Neural crest cell (in vitro differentiated cells): ENCODE measurements at regions not wholly inside any gene's neighbourhood (a gene's known extent, or its start where the extent isn't known, plus 50 kb on each side); places are given as distances from the start of the nearest gene placed in this dataset.

Experiments
- DNase-seq: peaks from one replicate; pipeline ENCODE4 v3.0.0; 2021; ENCODE audit warnings: low read depth, mixed read lengths, low spot score
- H3K27ac Mint-ChIP-seq: one replicate; pipeline ENCODE4 v1.8.0; 2021; ENCODE audit warnings: mild to moderate bottlenecking, mixed read lengths; ENCODE audit not compliant: unreplicated experiment
- H3K27me3 Mint-ChIP-seq: 2 replicates; pipeline ENCODE4 v1.8.0; 2021; ENCODE audit warnings: low read depth, mild to moderate bottlenecking, mixed read lengths
- H3K36me3 Mint-ChIP-seq: 2 replicates; pipeline ENCODE4 v1.8.0; 2021; ENCODE audit warnings: low read depth, mild to moderate bottlenecking, mixed read lengths
- H3K4me1 Mint-ChIP-seq: 2 replicates; pipeline ENCODE4 v1.8.0; 2021; ENCODE audit warnings: mixed read lengths
- H3K4me3 Mint-ChIP-seq: one replicate; pipeline ENCODE4 v1.8.0; 2021; ENCODE audit warnings: mild to moderate bottlenecking, mixed read lengths
- H3K9me3 Mint-ChIP-seq: 2 replicates; pipeline ENCODE4 v1.8.0; 2021; ENCODE audit warnings: mixed read lengths
- TF ChIP-seq, protein P1 (sequence below): fragments of 200-600 bp; sonication (generic); conservative IDR thresholded peaks from 2 replicates; pipeline ENCODE4 v1.5.0; 2021; ENCODE audit warnings: antibody characterized with exemption, mild to moderate bottlenecking

DNA sequence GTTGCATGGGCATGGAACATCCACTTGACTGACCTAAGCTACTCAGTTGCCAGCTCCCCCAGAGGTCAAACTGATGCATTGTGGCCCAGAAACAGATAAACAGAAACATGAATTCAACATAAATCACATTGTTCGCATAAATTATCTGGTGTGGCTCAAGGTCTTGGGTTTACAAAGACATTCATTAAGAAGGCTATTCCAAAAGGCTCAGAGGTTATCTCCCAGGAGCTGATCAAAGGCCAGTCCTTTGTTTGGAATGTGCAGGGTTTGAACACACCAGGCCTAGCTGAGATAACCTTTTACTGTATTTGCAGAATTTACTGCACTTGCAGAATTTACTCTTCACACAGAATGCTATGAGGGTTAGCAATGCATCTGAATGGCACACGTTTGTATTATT is 96.4 kb upstream of the DCD start:
- H3K4me1 Mint-ChIP-seq, result no peaks in the 10 kb centered on the region
- TF ChIP-seq, protein P1, sequence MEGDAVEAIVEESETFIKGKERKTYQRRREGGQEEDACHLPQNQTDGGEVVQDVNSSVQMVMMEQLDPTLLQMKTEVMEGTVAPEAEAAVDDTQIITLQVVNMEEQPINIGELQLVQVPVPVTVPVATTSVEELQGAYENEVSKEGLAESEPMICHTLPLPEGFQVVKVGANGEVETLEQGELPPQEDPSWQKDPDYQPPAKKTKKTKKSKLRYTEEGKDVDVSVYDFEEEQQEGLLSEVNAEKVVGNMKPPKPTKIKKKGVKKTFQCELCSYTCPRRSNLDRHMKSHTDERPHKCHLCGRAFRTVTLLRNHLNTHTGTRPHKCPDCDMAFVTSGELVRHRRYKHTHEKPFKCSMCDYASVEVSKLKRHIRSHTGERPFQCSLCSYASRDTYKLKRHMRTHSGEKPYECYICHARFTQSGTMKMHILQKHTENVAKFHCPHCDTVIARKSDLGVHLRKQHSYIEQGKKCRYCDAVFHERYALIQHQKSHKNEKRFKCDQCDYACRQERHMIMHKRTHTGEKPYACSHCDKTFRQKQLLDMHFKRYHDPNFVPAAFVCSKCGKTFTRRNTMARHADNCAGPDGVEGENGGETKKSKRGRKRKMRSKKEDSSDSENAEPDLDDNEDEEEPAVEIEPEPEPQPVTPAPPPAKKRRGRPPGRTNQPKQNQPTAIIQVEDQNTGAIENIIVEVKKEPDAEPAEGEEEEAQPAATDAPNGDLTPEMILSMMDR, result no peak
- H3K27me3 Mint-ChIP-seq, result peaks cover 22% of the 10 kb centered on the region
- no peak for DNase-seq
- no peaks in the 10 kb centered on the region for H3K36me3 Mint-ChIP-seq
- H3K27ac Mint-ChIP-seq, result no peak overlapping the region
- no peak overlapping the region for H3K4me3 Mint-ChIP-seq
- peaks cover 5% of the 10 kb centered on the region for H3K9me3 Mint-ChIP-seq

DNA sequence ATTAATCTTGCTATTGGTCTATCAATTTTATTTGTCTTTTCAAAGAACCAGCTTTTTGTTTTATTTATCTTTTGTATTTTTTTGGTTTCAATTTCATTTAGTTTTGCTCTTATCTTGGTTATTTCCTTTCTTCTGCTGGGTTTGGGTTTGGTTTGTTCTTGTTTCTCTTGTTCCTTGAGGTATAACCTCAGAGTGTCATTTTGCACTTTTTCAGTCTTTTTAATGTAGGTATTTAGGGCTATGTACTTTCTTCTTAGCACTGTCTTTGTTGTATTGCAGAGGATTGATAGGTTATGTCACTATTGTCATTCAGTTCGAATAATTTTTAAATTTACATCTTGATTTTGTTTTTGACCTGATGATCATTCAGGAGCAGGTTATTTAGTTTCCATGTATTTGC is 92.7 kb upstream of the DCD start:
- peak overlapping the region; percentile 3 for H3K27ac Mint-ChIP-seq
- no peaks in the 10 kb centered on the region for H3K36me3 Mint-ChIP-seq
- DNase-seq, result no peak
- TF ChIP-seq, protein P1, result no peak
- no peak overlapping the region for H3K4me3 Mint-ChIP-seq
- no peaks in the 10 kb centered on the region for H3K4me1 Mint-ChIP-seq
- peaks cover 12% of the 10 kb centered on the region for H3K9me3 Mint-ChIP-seq
- H3K27me3 Mint-ChIP-seq, result peaks cover 8% of the 10 kb centered on the region

DNA sequence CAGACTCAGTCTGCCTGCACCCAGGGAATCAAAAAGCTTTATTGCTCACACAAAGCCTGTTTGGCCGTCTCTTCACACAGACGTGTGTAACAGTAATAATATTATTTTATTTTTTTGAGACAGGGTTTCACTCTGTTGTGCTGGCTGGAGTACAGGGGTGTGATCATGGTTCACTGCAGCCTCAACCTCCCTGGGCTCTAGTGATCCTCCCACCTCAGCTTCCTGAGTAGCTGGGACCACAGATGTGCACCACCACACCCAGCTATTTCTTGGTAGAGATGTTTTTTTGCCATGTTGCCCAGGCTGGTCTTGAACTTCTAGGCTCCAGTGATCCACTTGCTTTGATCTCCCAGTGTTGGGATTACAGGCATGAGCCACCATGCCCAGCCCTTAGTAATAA is 88.4 kb upstream of the DCD start:
- DNase-seq, result no peak
- Mint-ChIP-seq H3K36me3 (no peaks in the 10 kb centered on the region), H3K9me3 (peaks cover 9% of the 10 kb centered on the region), H3K27ac (no peak overlapping the region), H3K4me3 (no peak overlapping the region), H3K27me3 (peaks cover 4% of the 10 kb centered on the region), H3K4me1 (no peaks in the 10 kb centered on the region)
- TF ChIP-seq, protein P1, result no peak

DNA sequence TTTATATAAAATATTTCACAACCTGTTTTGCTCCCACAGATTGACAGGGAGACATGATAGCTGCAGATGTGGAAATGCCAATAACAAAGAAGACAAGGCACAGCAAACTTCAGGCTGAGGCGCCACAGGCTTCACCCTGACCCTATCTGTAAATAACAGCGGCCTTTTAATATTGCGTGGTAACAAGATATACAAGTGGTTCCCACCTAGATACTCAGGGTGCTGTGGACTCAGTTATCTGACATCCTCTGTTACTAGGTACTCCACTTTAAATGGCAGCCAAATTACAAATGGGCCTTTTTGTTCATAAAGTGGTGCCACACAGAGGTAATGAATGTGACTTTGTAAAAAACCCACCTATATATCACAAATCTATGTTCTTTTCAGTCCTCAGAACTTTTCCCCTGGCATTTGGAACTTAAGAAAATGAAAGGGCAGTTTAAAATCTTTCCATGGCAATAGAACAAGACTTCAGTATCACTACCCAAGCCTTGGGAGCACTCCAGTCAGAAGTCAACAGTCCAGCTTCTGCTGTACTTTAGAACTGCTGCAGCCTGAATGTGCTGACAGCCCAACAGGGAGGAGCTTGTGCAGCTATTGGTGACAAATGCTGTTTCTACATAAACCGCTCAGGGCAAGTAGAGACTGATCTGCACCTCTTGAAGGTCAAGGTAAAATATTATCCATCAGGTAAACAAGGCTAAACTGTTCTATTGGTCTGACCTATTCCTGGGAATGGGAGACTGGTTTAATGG is 86.2 kb upstream of the DCD start:
- H3K9me3 Mint-ChIP-seq, result peaks cover 9% of the 10 kb centered on the region
- no peak overlapping the region for H3K27ac Mint-ChIP-seq
- no peak overlapping the region for H3K4me3 Mint-ChIP-seq
- TF ChIP-seq, protein P1, result no peak
- no peaks in the 10 kb centered on the region for H3K27me3 Mint-ChIP-seq
- no peaks in the 10 kb centered on the region for H3K4me1 Mint-ChIP-seq
- DNase-seq, result no peak
- H3K36me3 Mint-ChIP-seq, result no peaks in the 10 kb centered on the region

DNA sequence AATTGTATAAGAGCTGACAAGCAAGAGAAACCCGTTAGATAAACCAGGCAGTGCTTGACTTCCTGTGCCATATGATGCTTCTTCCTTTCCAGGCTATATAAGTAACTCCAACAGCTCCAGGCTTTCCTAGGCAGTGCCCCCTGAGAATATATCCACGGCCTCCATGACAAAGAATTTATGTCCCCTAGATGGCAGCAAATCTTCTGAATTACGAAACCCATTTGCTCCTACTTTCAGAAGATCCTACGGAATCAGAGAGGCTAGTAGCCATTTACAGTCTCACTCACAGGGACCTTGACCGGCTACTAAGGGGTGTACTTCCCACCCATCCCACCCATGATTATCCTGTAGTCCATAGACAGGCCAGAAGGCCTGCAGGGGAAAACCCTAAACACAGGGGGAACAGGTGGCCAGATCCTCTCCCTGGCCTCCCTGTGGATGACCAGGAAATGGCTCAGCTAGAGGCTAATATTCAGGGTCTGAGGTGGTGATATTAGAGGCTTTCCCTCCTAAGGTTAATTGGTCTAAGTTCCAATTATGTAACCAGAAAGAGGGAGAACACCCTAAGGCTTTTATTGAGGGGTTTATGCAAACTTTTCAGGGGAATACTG is 77.2 kb upstream of the DCD start:
- Mint-ChIP-seq H3K27ac (no peak overlapping the region), H3K9me3 (no peaks in the 10 kb centered on the region), H3K4me1 (no peaks in the 10 kb centered on the region), H3K27me3 (peaks cover 13% of the 10 kb centered on the region), H3K4me3 (no peak overlapping the region), H3K36me3 (no peaks in the 10 kb centered on the region)
- no peak for DNase-seq
- TF ChIP-seq, protein P1, result peak; percentile 55
